Inferior parietal cortex (tissue), 1 donor: ENCODE measurements at regions not wholly inside any gene's neighbourhood (a gene's known extent, or its start where the extent isn't known, plus 50 kb on each side); places are given as distances from the start of the nearest gene placed in this dataset.
"Not testable (repeated sequence)": the region's sequence is repeated elsewhere in the genome, so short reads cannot be mapped to it uniquely, and the experiment has no call there.

Experiments used
- DNase-seq: peaks from one replicate; pipeline ENCODE4 v3.0.0-alpha.2; 2016; ENCODE audit errors: extremely low spot score

DNA sequence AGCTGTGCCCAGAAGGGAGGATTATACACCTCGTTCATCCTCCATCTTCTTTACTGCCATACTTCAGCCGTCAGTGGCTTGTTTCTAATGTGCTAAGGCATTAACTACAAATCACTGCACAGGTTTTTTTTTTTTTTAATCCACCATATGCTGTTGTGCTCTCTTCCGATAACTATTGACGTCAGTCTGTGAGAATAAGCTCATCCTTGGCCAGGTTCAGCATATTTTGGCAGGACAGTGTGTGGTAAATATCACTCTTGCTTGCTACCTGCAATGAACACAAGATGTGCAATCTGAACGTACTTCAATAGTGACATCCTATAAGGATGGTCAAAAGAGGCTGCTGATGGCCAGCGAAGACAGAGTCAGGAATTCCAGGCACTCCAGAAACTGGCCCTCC, 2030.7 kb upstream of the PCDH20 start:
- DNase-seq, result no peak

DNA sequence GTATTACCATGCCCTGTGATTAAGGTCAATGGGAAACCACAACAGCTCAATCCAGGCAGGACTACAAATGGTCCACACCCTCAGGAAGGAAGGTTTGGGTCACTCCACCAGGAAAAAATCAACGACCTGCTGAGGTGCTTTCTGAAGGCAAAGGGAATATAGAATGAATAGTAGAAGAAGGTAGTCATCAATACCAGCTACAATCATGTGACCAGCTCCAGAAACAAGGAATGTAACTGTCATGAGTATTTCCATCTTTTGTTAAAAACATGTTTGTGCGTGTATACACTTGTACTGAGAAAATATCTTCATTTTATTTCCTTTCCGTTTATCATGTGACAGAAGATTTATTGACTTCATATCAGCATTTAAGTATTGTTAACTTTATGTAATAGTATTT, 2028.6 kb upstream of the PCDH20 start:
- not testable (repeated sequence) for DNase-seq

DNA sequence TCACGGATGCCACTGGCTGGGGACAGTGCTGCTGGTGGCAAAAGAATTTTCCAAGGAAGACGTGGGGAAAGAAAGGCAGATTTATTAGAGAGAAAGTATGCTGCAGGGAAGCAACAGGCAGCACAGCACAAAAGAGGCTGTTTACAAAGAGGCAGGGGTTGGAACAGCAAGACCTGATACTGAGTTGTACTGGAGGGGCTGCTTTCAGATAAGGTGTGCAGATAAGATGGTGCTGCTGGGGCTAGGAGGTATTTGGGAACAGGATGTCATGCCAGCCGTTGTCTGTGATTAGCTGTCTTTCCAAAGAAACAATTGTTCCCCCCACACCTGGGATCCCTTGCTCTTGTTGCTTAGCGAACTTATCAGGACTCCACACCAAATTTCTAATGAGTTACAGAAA, 2023.3 kb upstream of the PCDH20 start:
- DNase-seq, result no peak

DNA sequence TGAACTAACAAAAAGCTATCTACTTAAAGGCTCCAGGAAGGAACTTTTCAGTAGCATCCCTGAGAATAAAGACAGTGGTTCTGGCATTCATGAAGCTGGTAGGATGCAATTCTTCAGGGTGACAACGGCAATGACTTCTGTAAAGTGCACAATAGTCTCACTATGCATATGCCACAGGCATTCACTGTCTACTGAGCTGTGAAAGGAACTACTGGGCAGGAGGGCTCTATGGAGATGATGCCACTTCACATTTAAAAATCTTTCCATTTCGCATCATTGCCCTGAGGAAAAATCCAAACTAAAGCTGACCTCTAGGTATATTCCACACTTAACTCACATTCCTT, 2020.6 kb upstream of the PCDH20 start:
- no peak for DNase-seq

DNA sequence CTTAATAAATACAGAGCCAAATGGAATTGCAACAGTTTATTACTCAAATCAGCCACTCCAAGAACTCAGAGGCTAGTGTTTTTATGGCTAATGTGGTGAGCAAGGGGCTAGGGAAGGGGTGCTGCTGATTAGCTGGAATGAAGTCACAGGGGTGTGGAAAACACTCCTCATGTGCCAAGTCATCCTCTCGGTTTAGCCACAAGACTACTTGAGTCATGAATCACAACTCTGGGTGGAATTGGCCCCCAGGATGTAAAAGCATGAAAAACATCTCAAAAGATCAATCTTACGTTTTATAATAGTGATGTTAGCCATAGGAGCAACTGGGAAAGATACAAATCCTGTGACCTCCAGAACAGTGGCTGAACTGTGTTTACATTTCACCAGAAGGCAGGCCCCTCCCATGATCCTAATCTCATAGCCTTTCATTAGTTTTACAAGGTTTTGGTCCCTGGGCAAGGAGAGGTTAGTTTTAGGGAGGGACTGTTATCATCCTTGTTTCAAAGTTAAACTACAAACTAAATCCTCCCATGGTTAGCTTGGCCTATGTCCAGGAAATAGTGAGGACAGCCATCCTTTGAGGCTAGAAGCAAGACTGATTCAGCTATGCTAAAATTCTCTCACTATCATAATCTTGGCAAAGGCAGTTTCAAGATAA, 2020.1 kb upstream of the PCDH20 start:
- no peak for DNase-seq

DNA sequence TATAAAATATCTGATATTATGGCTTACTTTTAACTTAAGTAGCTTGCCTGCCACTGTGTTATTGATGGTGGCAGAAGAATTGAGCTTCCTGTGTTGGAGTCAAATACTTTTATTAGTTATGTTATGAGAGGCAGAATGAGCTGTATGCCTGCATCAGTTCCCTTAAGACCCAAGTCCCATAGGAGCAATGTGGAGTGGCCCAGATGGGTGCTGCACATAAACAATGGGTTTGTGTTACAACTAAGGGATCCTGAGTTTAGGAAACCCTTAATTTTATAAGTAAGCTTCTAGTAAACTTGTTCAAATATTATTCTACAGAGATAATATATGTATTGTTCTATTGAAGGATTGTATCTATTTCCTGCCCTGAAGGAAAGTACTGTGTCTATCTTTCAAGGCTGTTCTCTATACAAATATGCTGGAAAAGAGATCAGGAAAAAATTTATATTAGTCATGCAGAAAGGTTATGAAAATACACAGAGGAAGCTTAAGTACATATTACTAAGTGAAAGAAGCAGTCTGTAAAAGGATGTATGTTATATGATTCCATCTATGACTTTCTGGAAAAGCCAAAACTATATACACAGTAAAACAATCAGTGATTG, 2018.0 kb upstream of the PCDH20 start:
- DNase-seq, result no peak

DNA sequence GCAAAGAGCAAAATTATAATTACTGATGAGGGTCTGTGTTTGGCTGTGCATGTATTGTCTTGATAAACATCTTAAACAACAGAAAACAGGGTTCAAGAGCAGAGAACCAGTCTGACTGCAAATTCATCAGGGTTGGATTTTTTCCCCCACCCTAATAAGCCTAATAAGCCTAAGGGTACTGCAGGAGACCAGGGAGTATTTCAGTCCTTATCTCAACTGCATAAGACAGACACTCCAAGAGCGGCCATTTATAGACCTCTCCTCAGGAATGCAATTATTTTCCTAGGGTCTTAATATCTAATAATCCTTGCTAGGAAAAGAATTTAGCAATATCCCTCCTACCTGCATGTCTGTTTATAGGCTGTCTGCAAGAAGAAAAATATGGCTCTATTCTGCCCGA, 2011.5 kb upstream of the PCDH20 start:
- DNase-seq, result no peak

DNA sequence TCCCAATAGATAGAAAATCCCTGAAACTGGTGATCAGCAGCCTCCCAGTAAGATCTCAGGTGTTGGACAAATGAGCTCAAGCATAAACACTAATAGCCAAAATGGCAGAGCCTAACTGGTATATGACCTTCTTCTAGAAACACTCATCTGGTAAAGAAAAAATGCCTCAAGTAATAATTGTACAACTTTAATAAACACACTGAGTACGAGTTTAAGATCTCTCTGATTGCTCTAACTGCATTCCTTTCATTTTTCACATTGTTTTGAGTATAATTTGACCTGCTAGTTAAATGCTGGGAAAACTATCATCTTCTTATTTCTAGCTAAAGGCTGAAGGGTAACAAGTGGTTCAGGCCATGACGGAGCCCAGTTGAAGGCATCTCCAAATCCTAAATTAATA, 2009.5 kb upstream of the PCDH20 start:
- DNase-seq, result no peak

DNA sequence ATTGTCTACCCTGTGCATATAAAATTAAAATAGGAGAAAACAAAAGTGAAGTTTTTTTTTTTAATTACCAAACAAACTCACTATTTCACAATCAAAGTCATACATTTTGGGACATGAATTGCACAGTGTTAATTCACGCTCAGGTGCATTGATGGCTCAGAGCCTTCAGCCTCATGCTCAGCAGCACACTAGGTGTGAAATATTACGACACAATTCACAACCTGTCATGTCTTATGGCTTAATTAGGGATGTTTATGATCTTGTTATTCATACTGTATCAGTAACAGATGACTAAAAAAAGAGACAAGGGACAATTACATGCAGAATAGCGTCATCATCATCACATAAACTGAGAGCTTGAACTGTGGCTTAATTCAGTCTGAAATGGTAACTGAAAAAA, 2005.5 kb upstream of the PCDH20 start:
- no peak for DNase-seq

DNA sequence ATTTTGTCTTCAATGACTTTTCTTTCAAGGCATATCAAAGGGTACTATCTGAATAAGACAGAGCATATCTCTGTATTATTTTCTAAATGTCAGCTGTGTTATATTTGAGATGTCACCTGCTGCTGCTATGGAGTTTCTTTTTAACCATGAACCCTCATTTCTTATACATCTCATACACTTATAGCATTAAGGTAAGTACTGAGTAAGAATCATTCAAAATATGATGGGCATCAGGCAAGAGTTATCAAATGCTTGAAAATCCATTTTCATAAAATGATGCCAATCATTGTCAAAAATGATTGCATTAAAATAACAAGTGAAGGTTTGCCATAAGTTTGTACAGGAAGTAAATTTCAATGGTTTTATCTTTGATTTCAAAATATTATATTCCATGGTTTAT, 2005.0 kb upstream of the PCDH20 start:
- DNase-seq, result no peak

DNA sequence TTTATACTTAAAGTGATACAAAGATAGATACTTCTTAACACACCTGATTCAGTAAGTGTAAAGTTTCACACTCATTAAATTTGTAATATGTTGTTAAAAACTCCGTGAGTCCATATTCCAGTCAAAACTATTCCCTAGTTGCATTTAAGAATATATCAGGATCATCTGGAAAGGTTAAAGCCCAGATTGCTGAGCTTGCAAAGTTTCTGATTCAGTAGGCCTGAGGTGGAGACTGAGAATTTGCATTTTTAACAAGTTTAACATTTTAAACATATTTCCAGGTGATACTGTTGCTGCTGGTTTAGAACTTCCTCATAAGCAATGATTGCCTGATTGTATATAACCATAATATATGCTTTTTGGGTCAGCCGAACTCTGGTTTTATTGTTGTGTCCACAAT, 1998.6 kb upstream of the PCDH20 start:
- DNase-seq, result no peak

DNA sequence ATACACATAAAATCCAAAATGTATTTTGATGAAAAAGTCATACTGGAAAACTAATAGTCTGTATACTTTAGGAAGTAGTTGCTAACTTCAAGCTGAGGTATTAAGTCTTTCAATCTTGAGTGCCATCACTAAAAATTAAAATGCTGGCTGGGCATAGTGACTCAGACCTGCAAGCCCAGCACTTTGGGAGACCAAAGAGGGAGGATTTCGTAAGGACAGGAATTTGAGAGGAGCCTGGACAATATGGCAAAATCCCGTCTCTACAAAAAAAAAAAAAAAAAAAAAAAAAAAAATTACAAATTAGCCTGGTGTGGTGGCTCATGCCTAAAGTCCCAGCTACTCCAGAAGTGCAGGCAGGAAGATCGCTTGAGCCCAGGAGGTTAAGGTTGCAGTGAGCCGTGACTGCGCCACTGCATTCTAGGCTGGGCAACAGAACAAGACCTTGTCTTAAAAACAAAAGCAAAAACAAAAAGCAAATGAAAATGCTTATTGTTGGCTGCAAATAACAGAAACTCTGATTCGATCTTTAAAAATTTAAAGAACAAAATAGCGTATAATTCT, 1994.2 kb upstream of the PCDH20 start:
- DNase-seq, result no peak

DNA sequence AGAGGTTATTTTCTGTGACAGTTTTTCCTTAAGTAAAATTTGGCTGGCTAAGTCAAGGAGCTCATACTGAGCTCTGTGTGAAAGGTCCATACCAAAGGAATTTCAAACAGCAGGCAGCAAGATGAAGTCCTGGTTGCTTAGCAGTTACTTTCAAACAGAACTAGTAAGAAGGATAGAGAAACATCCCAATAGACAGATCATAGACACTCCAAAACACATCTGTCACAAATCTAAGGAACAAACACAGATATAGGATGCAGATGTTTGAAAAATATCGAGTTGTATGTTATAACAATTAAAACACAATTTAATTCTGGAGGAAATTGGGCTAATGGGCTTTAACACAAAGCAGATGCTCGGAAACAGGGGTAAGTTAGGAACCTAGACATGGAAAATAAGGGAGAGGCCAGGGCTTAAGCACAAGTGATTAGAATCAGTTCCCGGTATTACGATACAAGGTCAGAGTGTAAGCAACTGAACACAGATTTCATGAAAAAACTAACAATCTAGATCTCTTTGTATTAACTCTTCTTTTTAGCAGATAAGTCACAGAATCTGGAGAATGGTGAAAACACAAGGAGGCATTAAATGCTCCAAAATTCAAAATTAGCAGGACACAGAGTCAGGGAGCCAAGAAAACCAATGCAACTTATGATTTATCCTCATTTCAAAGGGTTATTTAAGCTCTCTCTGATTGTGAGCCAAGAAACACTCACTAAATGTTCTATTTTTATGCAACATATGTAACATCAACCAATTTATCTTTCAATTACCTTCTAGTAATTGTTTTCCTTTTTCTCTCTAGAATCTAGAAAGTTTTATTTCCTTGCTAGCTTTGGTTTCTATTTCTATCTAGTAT, 1992.9 kb upstream of the PCDH20 start:
- DNase-seq, result no peak

DNA sequence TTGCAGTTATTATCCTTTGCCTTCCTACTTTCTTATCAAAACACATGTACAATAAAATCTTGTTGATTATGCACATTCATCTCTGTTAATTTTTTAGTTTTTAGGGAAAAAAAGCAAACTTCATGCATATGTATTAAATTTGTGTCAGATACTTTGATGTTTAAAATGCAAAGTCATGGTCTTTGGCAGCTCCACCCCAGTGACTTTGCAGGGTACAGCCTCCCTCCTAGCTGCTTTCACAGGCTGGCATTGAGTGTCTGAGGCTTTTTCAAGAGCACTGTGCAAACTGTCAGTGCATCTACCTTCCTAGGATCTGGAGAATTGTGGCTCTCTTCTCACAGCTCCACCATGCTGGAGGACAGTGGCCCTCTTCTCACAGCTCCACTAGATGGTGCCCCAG, 1988.1 kb upstream of the PCDH20 start:
- DNase-seq, result no peak

DNA sequence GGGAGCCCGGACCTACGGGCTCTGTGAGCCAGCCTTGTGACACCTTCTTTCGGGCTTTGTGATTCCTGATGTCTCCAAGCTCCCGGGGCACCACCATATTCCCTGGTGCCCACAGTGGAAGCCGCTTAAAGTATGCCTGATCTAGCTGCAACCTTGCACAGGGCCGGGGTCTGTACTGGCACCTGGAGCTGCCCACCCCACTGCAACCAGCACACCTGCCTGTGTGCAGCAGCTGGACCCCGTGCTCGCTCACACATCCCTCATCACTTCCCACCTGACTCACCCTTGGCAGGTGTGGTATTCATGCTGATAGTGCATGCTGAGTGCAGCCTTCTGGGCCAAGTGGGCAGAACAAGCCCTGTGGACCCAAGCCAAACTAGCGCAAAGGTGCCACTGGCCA, 1981.1 kb upstream of the PCDH20 start:
- DNase-seq, result no peak

DNA sequence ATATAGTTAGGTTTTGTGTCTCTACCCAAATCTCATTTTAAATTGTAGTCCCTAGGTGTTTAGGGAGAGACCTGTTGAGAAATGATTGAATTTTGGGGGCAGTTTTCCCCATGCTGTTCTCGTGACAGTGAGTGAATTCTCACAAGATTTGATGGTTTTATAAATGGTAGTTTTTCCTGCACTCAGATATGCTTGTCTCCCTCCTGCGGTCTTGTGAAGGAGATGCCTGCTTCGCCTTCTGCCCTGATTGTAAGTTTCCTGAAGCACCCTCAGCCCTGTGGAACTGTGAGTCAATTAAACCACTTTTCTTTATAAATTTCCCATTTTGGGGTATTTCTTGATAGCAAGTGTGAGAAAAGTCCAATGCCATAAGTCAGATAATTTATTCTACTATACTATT, 1977.5 kb upstream of the PCDH20 start:
- no peak for DNase-seq

DNA sequence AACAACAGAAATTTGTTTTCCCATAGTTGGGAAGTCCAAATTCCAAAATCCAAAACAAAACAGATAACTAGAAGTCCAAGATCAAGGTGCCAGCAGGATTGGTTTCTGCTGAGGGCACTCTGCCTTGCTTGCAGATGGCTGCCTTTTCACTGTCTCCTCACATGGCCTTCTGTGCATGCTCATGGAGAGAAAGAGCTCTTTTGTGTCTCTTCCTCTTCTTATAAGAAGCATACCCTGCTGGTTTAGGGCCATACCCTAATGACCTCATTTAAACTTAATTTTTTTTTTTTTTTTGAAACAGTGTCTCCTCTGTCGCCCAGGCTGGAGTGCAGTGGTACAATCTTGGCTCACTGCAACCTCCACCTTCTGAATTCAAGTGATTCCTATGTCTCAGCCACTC, 1974.1 kb upstream of the PCDH20 start:
- no peak for DNase-seq

DNA sequence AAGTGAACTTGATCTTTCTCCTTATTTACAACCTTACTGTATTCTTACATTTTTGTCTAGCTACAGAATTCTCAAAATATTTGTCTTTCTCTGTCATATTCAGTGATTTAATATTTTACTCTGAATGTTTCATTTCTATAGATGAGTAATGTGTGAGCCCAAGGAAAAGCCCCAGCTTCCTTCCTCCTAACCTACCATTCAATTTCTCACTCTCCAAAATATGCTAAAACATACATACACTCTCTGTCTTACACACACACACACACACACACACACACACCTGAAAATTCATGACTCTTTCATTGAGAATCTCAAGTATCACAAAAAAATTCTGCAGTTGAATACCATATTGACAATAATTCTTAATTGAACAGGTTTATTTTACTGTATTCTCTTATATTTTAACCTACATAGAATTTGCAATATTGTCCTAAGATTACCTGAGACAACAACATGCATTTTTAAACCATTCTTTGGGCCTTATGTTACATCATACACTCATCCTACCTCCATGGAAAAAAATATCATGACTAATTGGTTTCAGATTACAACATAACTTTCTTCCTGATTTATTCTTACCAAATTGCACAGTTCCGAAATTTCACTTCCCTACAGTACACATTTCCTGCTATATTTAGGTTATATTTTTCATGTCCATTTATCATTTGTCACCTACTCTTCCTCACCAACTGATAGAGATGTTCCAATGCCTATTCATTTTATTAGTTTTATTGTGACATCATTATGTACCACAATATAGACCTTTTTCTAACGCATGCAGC, 1965.6 kb upstream of the PCDH20 start:
- DNase-seq, result no peak

DNA sequence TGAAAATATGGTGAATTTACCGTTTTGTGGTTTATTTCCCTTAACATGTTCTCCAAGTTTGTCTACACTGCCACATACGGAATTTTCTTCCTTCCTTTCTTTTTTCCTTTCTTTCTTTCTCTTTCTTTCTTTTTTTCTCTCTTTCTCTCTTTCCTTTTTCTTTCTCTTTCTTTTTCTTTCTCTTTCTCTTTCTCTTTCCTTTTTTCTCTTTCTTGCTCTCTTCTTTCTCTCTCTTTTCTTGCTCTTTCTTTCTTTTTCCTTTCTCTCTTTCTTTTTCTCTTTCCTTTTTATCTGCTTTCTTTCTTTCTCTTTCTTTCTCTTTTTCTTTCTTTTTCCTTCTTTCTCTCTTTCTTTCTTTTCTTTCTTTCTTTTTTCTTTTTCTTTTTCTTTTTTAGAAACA, 1962.3 kb upstream of the PCDH20 start:
- DNase-seq, result no peak

DNA sequence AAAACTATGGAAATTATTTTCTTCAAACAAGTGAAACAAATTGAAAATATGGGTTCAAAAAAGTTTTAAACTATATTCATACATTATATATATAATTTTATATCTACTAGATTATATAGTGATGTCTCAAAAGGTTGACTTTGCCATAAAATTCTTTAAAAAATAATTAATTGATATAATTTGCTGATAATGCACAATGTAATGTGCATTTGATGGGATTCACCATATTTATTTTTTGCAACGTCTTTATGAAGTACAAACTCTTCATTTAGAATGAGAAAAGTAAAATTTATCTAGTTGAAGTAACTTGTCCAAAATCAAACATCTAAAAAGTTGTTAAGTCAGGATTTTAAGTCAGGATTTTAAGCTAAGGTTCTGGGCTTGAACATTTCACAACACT, 1954.5 kb upstream of the PCDH20 start:
- no peak for DNase-seq

DNA sequence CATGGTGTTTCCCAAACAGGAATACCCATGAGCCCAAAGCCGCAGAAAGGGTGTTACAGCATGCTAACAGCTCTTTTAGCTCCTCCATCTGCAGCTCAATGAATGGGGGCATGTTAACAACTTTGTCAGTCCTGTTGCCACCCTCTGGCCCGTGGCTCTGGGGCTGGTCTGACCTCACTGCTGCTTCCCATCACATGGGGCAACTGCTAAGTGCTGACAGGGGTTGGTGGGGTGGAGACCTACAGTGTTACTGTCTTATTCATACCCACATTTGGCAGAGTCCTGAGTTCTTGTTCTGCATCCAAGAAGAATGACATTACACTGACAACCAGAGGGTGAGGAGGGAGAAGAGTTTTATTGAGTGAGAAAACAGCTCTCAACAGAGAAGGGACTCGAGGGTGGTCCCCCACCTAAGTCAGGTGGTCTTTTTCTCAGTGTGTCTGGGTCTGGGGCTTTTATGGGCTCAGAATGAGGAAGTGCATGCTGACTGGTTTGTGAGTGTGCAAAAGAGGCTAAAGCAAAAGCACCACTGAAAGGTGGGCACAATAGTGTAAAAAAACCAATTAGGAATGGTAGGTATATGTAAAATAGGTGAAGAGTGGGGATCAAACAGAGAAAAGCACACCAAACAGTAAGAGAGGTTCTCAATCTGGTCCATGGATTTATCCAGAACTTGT, 1952.0 kb upstream of the PCDH20 start:
- DNase-seq, result no peak

DNA sequence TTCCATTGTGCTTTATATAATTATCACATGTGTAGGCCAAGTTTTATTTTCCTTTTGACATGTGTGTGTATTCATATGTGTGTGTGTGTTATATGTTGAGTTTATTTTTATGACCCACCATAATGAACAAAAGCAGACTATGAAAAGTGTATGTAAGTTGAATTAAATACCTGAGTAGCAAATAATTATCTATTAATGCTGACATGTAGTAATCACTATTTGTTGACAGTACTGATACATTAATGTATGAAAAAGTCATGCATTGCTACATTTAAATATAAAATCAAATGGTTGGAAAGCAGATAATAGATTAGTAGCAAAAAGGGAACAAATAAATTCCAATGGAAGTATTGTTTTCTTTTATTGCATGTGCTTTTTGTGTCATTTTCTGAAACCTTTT, 1948.5 kb upstream of the PCDH20 start:
- no peak for DNase-seq
